Endothelial cell of umbilical vein (primary cell): ENCODE measurements at regions not wholly inside any gene's neighbourhood (a gene's known extent, or its start where the extent isn't known, plus 50 kb on each side); places are given as distances from the start of the nearest gene placed in this dataset.

Experiments
- BruUV-seq: library from RNA; stranded (reverse); fragments of 400-500 nt; replicated peaks from 2 replicates; lab custom pipeline; 2021; lab: Mats Ljungman, UMichigan
- CTCF ChIA-PET: fragments of 300-600, 350-600 bp; sonication (Branson Sonifier 250); formaldehyde crosslinking; loops from one replicate; lab custom pipeline; 2021; ENCODE audit warnings: antibody characterized with exemption, inconsistent platforms; lab: Charles Lee
- POLR2A ChIA-PET: fragments of 300-600, 350-600 bp; sonication (Branson Sonifier 250); formaldehyde crosslinking; loops from one replicate; lab custom pipeline; 2021; ENCODE audit warnings: antibody characterized with exemption, inconsistent platforms; lab: Charles Lee
- DNase-seq: peaks from one replicate; pipeline ENCODE4 v3.0.0-alpha.2; 2011; ENCODE audit warnings: low read depth, low spot score
- FAIRE-seq: peaks from 2 replicates; lab custom pipeline; 2011; peaks lifted over from hg19 to GRCh38; lab: Jason Lieb, UNC
- H2AFZ ChIP-seq: 2 replicates; pipeline ENCODE4 v1.6.0; 2012; ENCODE audit warnings: low read depth, low read length, control low read depth, inconsistent platforms
- H3K27ac ChIP-seq: 2 replicates; pipeline ENCODE4 v1.5.1; 2011; ENCODE audit warnings: low read depth, mild to moderate bottlenecking, control low read depth, low read length, moderate library complexity; ENCODE audit not compliant: insufficient read depth
- H3K27me3 ChIP-seq, 2 experiments: 2 replicates each; pipeline versions ENCODE4 v1.6.0 to v1.6.1; 2011; ENCODE audit warnings: low read length in 2 of 2, mixed read lengths in 1 of 2; ENCODE audit not compliant: control insufficient read depth in 2 of 2, insufficient read depth in 2 of 2
- H3K36me3 ChIP-seq, 2 experiments: 2 replicates in 1 of 2; 3 replicates in 1 of 2; pipeline ENCODE4 v1.5.1; 2011; ENCODE audit warnings: low read length in 2 of 2, mild to moderate bottlenecking in 1 of 2, moderate library complexity in 1 of 2; ENCODE audit not compliant: control insufficient read depth in 2 of 2, insufficient read depth in 2 of 2; ENCODE audit errors: extremely low read depth in 1 of 2
- H3K4me1 ChIP-seq: 3 replicates; pipeline ENCODE4 v1.5.1; 2011; ENCODE audit warnings: mild to moderate bottlenecking, low read length; ENCODE audit not compliant: control insufficient read depth, insufficient read depth; ENCODE audit errors: extremely low read depth
- H3K4me2 ChIP-seq: 2 replicates; pipeline ENCODE4 v1.6.1; 2011; ENCODE audit warnings: low read length, control low read depth, mixed read lengths; ENCODE audit not compliant: insufficient read depth
- H3K4me3 ChIP-seq, 3 experiments: fragments of 200-600 bp in 1 of 3; sonication (generic), shearing (Covaris generic) in 1 of 3; replicated peaks in 1 of 3; 2 replicates each; pipeline ENCODE4 v1.5.1; 2011 to 2016; ENCODE audit warnings: control low read depth in 3 of 3, low read length in 3 of 3, mild to moderate bottlenecking in 2 of 3, inconsistent platforms in 1 of 3, low read depth in 1 of 3, moderate library complexity in 1 of 3; ENCODE audit not compliant: insufficient read depth in 1 of 3
- H3K79me2 ChIP-seq: 2 replicates; pipeline ENCODE4 v1.6.0; 2012; ENCODE audit warnings: low read length, inconsistent platforms; ENCODE audit not compliant: control insufficient read depth, insufficient read depth
- H3K9ac ChIP-seq: replicated peaks from 2 replicates; pipeline ENCODE3; 2011; ENCODE audit warnings: low read length, control low read depth; ENCODE audit not compliant: insufficient read depth; ENCODE audit errors: extremely low read depth
- H3K9me1 ChIP-seq: replicated peaks from 3 replicates; pipeline ENCODE4 v1.6.0; 2011; ENCODE audit warnings: mild to moderate bottlenecking, low read length; ENCODE audit not compliant: control insufficient read depth, insufficient read depth; ENCODE audit errors: extremely low read depth
- H3K9me3 ChIP-seq: replicated peaks from 2 replicates; pipeline ENCODE4 v1.5.1; 2012; ENCODE audit warnings: low read length, inconsistent platforms; ENCODE audit not compliant: control insufficient read depth, insufficient read depth
- H4K20me1 ChIP-seq: replicated peaks from 2 replicates; pipeline ENCODE3; 2011; ENCODE audit warnings: mild to moderate bottlenecking, low read length; ENCODE audit not compliant: control insufficient read depth, insufficient read depth; ENCODE audit errors: extremely low read depth
- CTCF ChIP-seq, 2 donors: IDR thresholded peaks; 1 replicate in 1 of 2; 2 replicates in 1 of 2; pipeline ENCODE4 v1.5.1; 2011; ENCODE audit warnings: low read length in 2 of 2, mild to moderate bottlenecking in 2 of 2, moderate library complexity in 2 of 2, control low read depth in 1 of 2, inconsistent platforms in 1 of 2, low read depth in 1 of 2; ENCODE audit not compliant: insufficient read depth in 1 of 2; ENCODE audit errors: extremely low read depth in 1 of 2
- EZH2 ChIP-seq: IDR thresholded peaks from 2 replicates; pipeline ENCODE4 v1.6.1; 2012; ENCODE audit warnings: borderline replicate concordance, low read depth, mild to moderate bottlenecking, moderate library complexity, low read length, inconsistent platforms; ENCODE audit not compliant: severe bottlenecking
- FOS ChIP-seq: IDR thresholded peaks from 2 replicates; pipeline ENCODE4 v1.6.1; 2011; ENCODE audit warnings: mild to moderate bottlenecking, low read length, moderate library complexity, borderline replicate concordance; ENCODE audit not compliant: insufficient read depth
- GATA2 ChIP-seq: IDR thresholded peaks from 2 replicates; pipeline ENCODE4 v1.7.0; 2011; ENCODE audit warnings: low read depth, mild to moderate bottlenecking, moderate library complexity, mixed read lengths, low read length; ENCODE audit not compliant: insufficient read length, insufficient read depth
- JUN ChIP-seq: IDR thresholded peaks from 2 replicates; pipeline ENCODE4 v1.6.1; 2011; ENCODE audit warnings: borderline replicate concordance, low read depth; ENCODE audit not compliant: insufficient read length, insufficient read depth
- MAX ChIP-seq: IDR thresholded peaks from 2 replicates; pipeline ENCODE4 v1.6.1; 2011; ENCODE audit not compliant: insufficient read depth, insufficient read length
- MYC ChIP-seq: IDR thresholded peaks from one replicate; pipeline ENCODE4 v1.6.1; 2011; ENCODE audit warnings: mild to moderate bottlenecking, low read depth, low read length
- POLR2A ChIP-seq: IDR thresholded peaks from 2 replicates; pipeline ENCODE4 v1.6.1; 2012; ENCODE audit warnings: low read depth, mild to moderate bottlenecking, control low read depth, low read length
- POLR2AphosphoS5 ChIP-seq: IDR thresholded peaks from 2 replicates; pipeline ENCODE4 v1.6.1; 2012; ENCODE audit warnings: low read depth, mild to moderate bottlenecking, control low read depth, low read length, moderate library complexity; ENCODE audit not compliant: insufficient read depth
- dilution Hi-C: fragments of 300-500 bp; cut with MboI; formaldehyde crosslinking; loops from one replicate; pipeline ENCODE4 v1.15.0; 2019; ENCODE audit warnings: low sequenced_read_pairs; ENCODE audit not compliant: extremely low pct_ligation_motif_present
- intact Hi-C: fragments of 100-400 bp; cut with micrococcal nuclease; formaldehyde crosslinking; loops from one replicate; pipeline ENCODE4 v1.10.0; 2022

GRCh38 chr9:23493219-23493618 lies 332.8 kb downstream of the ELAVL2 start:
- Histone ChIP-seq H3K4me1 (no peaks in the 10 kb centered on the region), H3K4me2 (no peak overlapping the region), H3K36me3 (no peaks in the 10 kb centered on the region), H3K9me1 (no peaks in the 10 kb centered on the region), H3K79me2 (no peaks in the 10 kb centered on the region), H3K9ac (no peak overlapping the region), H3K4me3 (no peak overlapping the region), H3K9me3 (no peaks in the 10 kb centered on the region), H3K27me3 (no peaks in the 10 kb centered on the region), H4K20me1 (no peaks in the 10 kb centered on the region), H2AFZ (no peak overlapping the region), H3K27ac (no peak overlapping the region)
- BruUV-seq: no TSS peak
- intact Hi-C loops (loop anchor here (5.0 to 10.0 kb wide), 2 partner anchors 192 to 1021 kb away; no protein-coding TSS in a partner anchor), dilution Hi-C loops (no loop called here)
- ChIA-PET POLR2A (no interaction called here), CTCF (interaction anchor here (1.6 to 2.0 kb wide), 2 partner anchors 680 to 1024 kb away, joined by 5 to 10 read pairs; no protein-coding TSS in a partner anchor)
- FAIRE-seq: no peak
- DNase-seq: no peak
- TF ChIP-seq MAX (no peak), POLR2AphosphoS5 (no peak), JUN (no peak), CTCF (IDR thresholded peaks at IDR 0.05; ENCODE audit: extremely low read depth in 1 of 2, insufficient read depth in 1 of 2, low read depth in 1 of 2, low read length in 2 of 2) (no peak), GATA2 (no peak), POLR2A (no peak), FOS (no peak), MYC (no peak), EZH2 (no peak)
